PFSK-1 (cell line): ENCODE measurements at regions not wholly inside any gene's neighbourhood (a gene's known extent, or its start where the extent isn't known, plus 50 kb on each side); places are given as distances from the start of the nearest gene placed in this dataset.

Experiments
- POLR2AphosphoS5 ChIP-seq: IDR thresholded peaks from 2 replicates; pipeline ENCODE4 v1.6.1; 2012; ENCODE audit warnings: low read depth, mild to moderate bottlenecking, control low read depth, low read length, moderate library complexity
- TAF1 ChIP-seq: IDR thresholded peaks from 2 replicates; pipeline ENCODE4 v1.6.1; 2012; ENCODE audit warnings: low read length, control low read depth, borderline replicate concordance; ENCODE audit not compliant: insufficient read depth
- TF ChIP-seq, protein P1 (sequence below), 2 experiments: IDR thresholded peaks; 2 replicates each; pipeline versions ENCODE4 v1.6.1 to v1.8.0; 2011 to 2012; ENCODE audit warnings: low read depth in 2 of 2, low read length in 2 of 2, control low read depth in 1 of 2, inconsistent platforms in 1 of 2, mild to moderate bottlenecking in 1 of 2, moderate library complexity in 1 of 2; ENCODE audit not compliant: insufficient read depth in 1 of 2

DNA sequence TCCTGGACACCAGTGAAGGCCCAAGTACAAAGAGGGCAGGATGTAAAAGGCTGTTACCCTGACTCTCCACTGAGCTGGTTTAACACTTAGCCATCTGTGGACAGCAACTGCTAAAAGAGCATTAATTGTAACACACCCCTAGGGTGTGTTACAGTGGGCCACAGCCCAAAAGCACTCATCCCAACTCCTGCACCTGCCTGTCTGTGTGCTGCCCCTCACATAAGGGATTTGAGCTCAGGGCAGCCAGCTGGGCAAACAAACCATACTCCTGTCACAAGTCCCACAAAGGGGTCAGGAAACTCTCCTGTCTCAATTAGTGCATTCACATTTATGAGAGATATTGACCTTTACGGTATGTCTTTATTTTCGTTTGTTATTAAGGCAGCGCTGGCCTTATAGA lies 833.1 kb upstream of the NXPH2 start:
- TF ChIP-seq, protein P1, sequence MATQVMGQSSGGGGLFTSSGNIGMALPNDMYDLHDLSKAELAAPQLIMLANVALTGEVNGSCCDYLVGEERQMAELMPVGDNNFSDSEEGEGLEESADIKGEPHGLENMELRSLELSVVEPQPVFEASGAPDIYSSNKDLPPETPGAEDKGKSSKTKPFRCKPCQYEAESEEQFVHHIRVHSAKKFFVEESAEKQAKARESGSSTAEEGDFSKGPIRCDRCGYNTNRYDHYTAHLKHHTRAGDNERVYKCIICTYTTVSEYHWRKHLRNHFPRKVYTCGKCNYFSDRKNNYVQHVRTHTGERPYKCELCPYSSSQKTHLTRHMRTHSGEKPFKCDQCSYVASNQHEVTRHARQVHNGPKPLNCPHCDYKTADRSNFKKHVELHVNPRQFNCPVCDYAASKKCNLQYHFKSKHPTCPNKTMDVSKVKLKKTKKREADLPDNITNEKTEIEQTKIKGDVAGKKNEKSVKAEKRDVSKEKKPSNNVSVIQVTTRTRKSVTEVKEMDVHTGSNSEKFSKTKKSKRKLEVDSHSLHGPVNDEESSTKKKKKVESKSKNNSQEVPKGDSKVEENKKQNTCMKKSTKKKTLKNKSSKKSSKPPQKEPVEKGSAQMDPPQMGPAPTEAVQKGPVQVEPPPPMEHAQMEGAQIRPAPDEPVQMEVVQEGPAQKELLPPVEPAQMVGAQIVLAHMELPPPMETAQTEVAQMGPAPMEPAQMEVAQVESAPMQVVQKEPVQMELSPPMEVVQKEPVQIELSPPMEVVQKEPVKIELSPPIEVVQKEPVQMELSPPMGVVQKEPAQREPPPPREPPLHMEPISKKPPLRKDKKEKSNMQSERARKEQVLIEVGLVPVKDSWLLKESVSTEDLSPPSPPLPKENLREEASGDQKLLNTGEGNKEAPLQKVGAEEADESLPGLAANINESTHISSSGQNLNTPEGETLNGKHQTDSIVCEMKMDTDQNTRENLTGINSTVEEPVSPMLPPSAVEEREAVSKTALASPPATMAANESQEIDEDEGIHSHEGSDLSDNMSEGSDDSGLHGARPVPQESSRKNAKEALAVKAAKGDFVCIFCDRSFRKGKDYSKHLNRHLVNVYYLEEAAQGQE (IDR thresholded peaks at IDR 0.05; ENCODE audit: insufficient read depth in 1 of 2, low read depth in 2 of 2, low read length in 2 of 2): no peak
- TF ChIP-seq TAF1: no peak
- no peak for TF ChIP-seq POLR2AphosphoS5
